Astrocyte of the spinal cord (primary cell): ENCODE measurements at regions not wholly inside any gene's neighbourhood (a gene's known extent, or its start where the extent isn't known, plus 50 kb on each side); places are given as distances from the start of the nearest gene placed in this dataset.

ENCODE experiments used
- DNase-seq: peaks from one replicate; pipeline ENCODE4 v3.0.0; 2011; ENCODE audit warnings: low read depth, low spot score
- H3K4me3 ChIP-seq: 2 replicates; pipeline ENCODE4 v1.5.1; 2011; ENCODE audit warnings: low read depth, mild to moderate bottlenecking, low read length, moderate library complexity
- in situ Hi-C: cut with HindIII; loops from 2 replicates; pipeline ENCODE4 v1.10.0; 2017; ENCODE audit warnings: low sequenced_read_pairs
- TF ChIP-seq, protein P1 (sequence below): IDR thresholded peaks from 2 replicates; pipeline ENCODE4 v1.5.1; 2012; ENCODE audit warnings: low read depth, mild to moderate bottlenecking, low read length, inconsistent platforms

- TF ChIP-seq, protein P1, sequence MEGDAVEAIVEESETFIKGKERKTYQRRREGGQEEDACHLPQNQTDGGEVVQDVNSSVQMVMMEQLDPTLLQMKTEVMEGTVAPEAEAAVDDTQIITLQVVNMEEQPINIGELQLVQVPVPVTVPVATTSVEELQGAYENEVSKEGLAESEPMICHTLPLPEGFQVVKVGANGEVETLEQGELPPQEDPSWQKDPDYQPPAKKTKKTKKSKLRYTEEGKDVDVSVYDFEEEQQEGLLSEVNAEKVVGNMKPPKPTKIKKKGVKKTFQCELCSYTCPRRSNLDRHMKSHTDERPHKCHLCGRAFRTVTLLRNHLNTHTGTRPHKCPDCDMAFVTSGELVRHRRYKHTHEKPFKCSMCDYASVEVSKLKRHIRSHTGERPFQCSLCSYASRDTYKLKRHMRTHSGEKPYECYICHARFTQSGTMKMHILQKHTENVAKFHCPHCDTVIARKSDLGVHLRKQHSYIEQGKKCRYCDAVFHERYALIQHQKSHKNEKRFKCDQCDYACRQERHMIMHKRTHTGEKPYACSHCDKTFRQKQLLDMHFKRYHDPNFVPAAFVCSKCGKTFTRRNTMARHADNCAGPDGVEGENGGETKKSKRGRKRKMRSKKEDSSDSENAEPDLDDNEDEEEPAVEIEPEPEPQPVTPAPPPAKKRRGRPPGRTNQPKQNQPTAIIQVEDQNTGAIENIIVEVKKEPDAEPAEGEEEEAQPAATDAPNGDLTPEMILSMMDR: no peak
- no peak overlapping the region for H3K4me3 ChIP-seq
- no peak for DNase-seq
- in situ Hi-C loops: no loop called here
These were observed 411.6 kb upstream of the FBXO33 start for GRCh38 chr14:39843881-39844280.

DNA sequence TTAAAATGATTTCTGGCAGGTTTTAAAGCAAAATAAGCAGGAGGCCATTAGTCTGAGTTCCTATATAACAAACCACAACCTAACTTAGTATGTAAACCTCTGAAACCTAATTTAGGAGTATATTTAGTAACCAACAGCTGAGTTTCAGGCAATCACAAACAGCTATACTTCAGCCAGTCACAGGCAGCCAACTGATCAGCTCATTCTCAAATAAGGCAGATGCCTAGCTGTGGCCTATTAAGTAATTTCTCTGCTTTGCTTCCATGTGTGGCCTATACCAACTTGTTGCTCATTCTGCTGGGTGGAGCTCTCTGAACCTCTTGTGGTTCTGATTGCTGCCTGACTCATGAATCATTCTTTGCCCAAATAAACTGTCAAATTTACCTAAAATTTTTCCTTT lies 408.9 kb upstream of the FBXO33 start:
- TF ChIP-seq, protein P1: no peak
- no peak overlapping the region for H3K4me3 ChIP-seq
- DNase-seq: peak; percentile 36
- in situ Hi-C loops: no loop called here

DNA sequence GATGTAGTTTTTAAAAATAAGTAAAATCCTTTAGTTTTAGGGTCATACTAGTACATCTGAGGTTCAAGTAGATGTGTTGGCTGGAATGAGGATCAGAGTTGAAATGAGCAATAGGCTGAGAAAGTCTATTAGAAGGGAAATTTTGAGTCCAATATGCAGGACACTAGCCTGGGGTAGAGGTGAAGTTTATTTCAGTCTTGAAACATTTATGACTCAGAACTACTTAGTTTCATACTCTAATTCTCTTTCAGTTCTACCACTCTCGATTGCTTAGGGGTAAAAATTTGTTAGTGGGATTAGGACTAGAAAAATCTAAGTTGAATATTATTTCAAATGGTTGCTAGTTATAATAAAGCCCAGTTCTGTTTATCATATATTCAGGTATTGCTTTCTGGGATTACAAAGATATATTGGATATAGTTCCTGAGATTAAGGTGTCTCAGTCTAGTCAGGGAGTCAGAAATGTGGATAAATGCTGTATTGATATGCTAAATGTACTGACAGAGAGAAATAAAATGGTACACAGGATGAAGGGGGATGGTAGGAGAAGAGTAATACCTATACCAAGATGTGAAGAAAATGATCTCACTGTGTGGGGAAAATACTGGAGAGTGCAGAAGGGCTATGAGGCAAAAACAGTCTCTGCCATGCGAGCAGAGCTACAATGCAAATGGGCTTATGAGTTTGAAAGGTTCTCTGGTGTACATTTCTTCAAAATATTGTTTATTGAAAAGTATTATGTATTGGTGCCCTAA lies 395.8 kb upstream of the FBXO33 start:
- DNase-seq: no peak
- H3K4me3 ChIP-seq: no peak overlapping the region
- in situ Hi-C loops: no loop called here
- TF ChIP-seq, protein P1: no peak

DNA sequence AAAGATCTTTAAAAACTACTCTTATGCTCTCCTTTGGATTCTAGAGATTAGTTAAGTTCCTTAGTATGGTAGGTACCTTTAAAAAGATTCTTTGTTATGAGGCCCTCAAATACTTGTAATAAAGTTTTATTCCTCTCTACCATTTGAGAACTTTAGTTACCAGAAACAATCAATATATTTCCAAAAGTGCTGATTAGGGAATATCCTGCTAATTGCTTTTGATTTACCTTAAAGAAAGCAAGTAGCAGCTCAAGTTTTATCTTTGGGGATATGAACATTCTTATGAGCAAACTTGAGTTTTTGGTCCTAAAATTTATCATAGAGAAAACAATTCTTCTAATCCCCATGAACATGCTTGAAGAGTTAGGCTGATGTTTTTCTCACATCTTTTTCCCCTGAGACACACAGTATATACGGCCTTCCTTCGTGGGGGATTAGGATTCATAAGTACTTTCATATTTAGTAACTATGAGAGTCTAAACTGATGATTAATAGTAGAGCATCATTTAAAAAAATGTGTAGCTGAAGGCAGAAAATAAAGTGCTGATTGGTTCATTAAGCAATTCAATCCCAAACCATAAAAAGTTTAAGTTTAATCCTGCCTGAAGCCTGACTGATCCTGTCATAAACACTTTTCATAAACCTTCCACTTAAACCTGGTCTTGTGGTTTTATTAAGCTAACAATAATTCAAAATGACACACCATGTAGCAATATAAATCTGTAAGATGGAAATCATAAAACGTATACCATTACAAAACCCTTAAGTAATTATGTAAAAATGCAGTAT lies 380.5 kb upstream of the FBXO33 start:
- in situ Hi-C loops: no loop called here
- TF ChIP-seq, protein P1: no peak
- no peak for DNase-seq
- H3K4me3 ChIP-seq: no peak overlapping the region

GRCh38 chr14:39807271-39807670 lies 375.0 kb upstream of the FBXO33 start:
- TF ChIP-seq, protein P1: no peak
- no peak for DNase-seq
- H3K4me3 ChIP-seq: no peak overlapping the region
- in situ Hi-C loops: no loop called here

DNA sequence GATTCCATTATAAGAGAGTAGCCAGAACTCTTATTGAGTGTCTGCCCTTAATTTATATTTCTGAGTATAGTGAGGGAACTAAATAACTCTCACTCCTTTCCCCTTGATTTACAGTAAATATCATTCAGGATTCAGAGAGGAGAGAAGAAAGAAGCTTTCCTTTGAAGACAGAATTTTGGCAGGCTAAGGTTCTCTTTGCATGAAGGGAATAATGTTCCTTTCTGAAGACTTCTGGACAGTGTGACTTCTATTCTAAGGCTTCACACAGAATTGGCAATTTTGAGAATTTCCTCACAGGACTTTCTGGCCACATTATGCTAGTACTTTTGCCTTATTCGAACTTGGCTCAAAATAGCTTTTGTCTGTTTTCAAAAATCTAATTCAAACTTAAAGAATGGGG lies 352.2 kb upstream of the FBXO33 start:
- no peak overlapping the region for H3K4me3 ChIP-seq
- TF ChIP-seq, protein P1: no peak
- no peak for DNase-seq
- in situ Hi-C loops: no loop called here
